ENCODE measurements at regions not wholly inside any gene's neighbourhood (a gene's known extent, or its start where the extent isn't known, plus 50 kb on each side); places are given as distances from the start of the nearest gene placed in this dataset.

GRCh38 chr2:212929971-212930370, 221.4 kb downstream of the IKZF2 start:
- H2BK5ac ChIP-seq (ENCODE audit: insufficient read length, low read length) = no peak overlapping the region
- no peak overlapping the region for H2BK120ac ChIP-seq (ENCODE audit: low read depth, low read length, poor library complexity, severe bottlenecking)
- no peak overlapping the region for H3K56ac ChIP-seq (ENCODE audit: insufficient read length, low read depth, low read length)
- H3K18ac ChIP-seq (ENCODE audit: insufficient read length, low read depth, low read length) = no peak overlapping the region
- H2AK5ac ChIP-seq (ENCODE audit: insufficient read length, low read length) = no peak overlapping the region
- no peak overlapping the region for H3K4ac ChIP-seq (ENCODE audit: low read depth, low read length)
- no peak overlapping the region for H4K5ac ChIP-seq (ENCODE audit: insufficient read length, low read depth, low read length)
- Mint-ChIP-seq H3K9me3 (peaks cover under 1 to 1% of the 10 kb centered on the region in 2 experiments; a peak in 2 of 5 replicates), H3K4me3 (no peak overlapping the region), H3K36me3 (ENCODE audit: insufficient read depth in 1 of 3, low read depth in 3 of 3) (peaks cover 0 to 2% (median under 1%) of the 10 kb centered on the region in 3 experiments; a peak in 2 of 7 replicates), H3K4me1 (no peaks in the 10 kb centered on the region), H3K27ac (no peak overlapping the region), H3K27me3 (ENCODE audit: low read depth) (no peaks in the 10 kb centered on the region)
- no peak overlapping the region for H3K14ac ChIP-seq (ENCODE audit: insufficient read depth, low read length)
- no peak for DNase-seq
- no peaks in the 10 kb centered on the region for H4K20me1 ChIP-seq (ENCODE audit: control insufficient read depth, insufficient read depth, insufficient read length)
- no peak overlapping the region for H3K9ac ChIP-seq (ENCODE audit: extremely low read depth, insufficient read length, low read length)
- H2BK20ac ChIP-seq (ENCODE audit: low read depth, low read length, poor library complexity, severe bottlenecking) = no peak overlapping the region
- no peak overlapping the region for H4K8ac ChIP-seq (replicated peaks; ENCODE audit: insufficient read length, low read depth, low read length)
- no peaks in the 10 kb centered on the region for H3K79me1 ChIP-seq (ENCODE audit: insufficient read depth, low read depth, low read length, poor library complexity, severe bottlenecking)
- H2BK12ac ChIP-seq (ENCODE audit: insufficient read length, low read depth, low read length) = no peak overlapping the region
- H3K23ac ChIP-seq (ENCODE audit: insufficient read length, low read depth, low read length) = no peak overlapping the region
- no peaks in the 10 kb centered on the region for H3K4me1 ChIP-seq (ENCODE audit: insufficient read depth, low read length)
- H3K27me3 ChIP-seq (ENCODE audit: insufficient read depth, low read length) = no peaks in the 10 kb centered on the region
- peaks cover under 1% of the 10 kb centered on the region for H3K9me3 ChIP-seq (ENCODE audit: control insufficient read depth, low read depth, low read length)
- no peak for TF ChIP-seq CTCF (conservative IDR thresholded peaks at IDR 0.05)
- H4K91ac ChIP-seq (ENCODE audit: insufficient read length, low read depth, low read length) = no peak overlapping the region
- H3K27ac ChIP-seq (ENCODE audit: insufficient read length, low read depth, low read length) = no peak overlapping the region
- H2BK15ac ChIP-seq (ENCODE audit: low read depth, low read length) = no peak overlapping the region
- no CpG with 5 or more reads among the region's 3 CpGs for WGBS (ENCODE audit: extremely low coverage, insufficient read length, low lambda C conversion rate)
- no peaks in the 10 kb centered on the region; the same call in 1 of the 2 replicates for H3K79me2 ChIP-seq (ENCODE audit: insufficient read depth, low read length)
- no peak overlapping the region for H3K4me2 ChIP-seq (ENCODE audit: insufficient read depth, insufficient read length, low read length)
- H3K23me2 ChIP-seq (ENCODE audit: insufficient read length, low read depth, low read length, poor library complexity, severe bottlenecking) = no peaks in the 10 kb centered on the region
- no peak overlapping the region for H2AFZ ChIP-seq (ENCODE audit: low read length)
- H3T11ph ChIP-seq (ENCODE audit: low read length) = no peak overlapping the region
